Fibroblast of mammary gland (primary cell): ENCODE measurements at regions not wholly inside any gene's neighbourhood (a gene's known extent, or its start where the extent isn't known, plus 50 kb on each side); places are given as distances from the start of the nearest gene placed in this dataset.

Experiments
- DNase-seq: peaks from one replicate; pipeline ENCODE4 v3.0.0-alpha.2; 2010; ENCODE audit warnings: low read depth
- H3K4me3 ChIP-seq: 2 replicates; pipeline ENCODE4 v1.5.1; 2011; ENCODE audit warnings: low read depth, mild to moderate bottlenecking, low read length, moderate library complexity; ENCODE audit not compliant: control insufficient read depth
- CTCF ChIP-seq: conservative IDR thresholded peaks from 2 replicates; pipeline ENCODE4 v1.5.1; 2011; ENCODE audit warnings: low read depth, low read length, inconsistent platforms; ENCODE audit not compliant: control insufficient read depth, insufficient read depth

GRCh38 chr9:96047741-96048103, 172.2 kb downstream of the ERCC6L2 start:
- DNase-seq: no peak
- H3K4me3 ChIP-seq: no peak overlapping the region
- TF ChIP-seq CTCF: no peak

GRCh38 chr9:96047116-96047639, 171.7 kb downstream of the ERCC6L2 start:
- no peak for DNase-seq
- H3K4me3 ChIP-seq: no peak overlapping the region
- no peak for TF ChIP-seq CTCF

GRCh38 chr9:96045811-96046210, 170.3 kb downstream of the ERCC6L2 start:
- DNase-seq: no peak
- no peak for TF ChIP-seq CTCF
- no peak overlapping the region for H3K4me3 ChIP-seq

- no peak for DNase-seq
- H3K4me3 ChIP-seq: no peak overlapping the region
- no peak for TF ChIP-seq CTCF
These were observed 168.9 kb downstream of the ERCC6L2 start for GRCh38 chr9:96044401-96044800.

- no peak for DNase-seq
- no peak overlapping the region for H3K4me3 ChIP-seq
- TF ChIP-seq CTCF: no peak
These were observed 165.3 kb downstream of the ERCC6L2 start for GRCh38 chr9:96040591-96041461.

- no peak for TF ChIP-seq CTCF
- no peak overlapping the region for H3K4me3 ChIP-seq
- DNase-seq: no peak
These were observed 163.4 kb downstream of the ERCC6L2 start for GRCh38 chr9:96038914-96039313.

- TF ChIP-seq CTCF: no peak
- no peak for DNase-seq
- H3K4me3 ChIP-seq: no peak overlapping the region
These were observed 162.8 kb downstream of the ERCC6L2 start for GRCh38 chr9:96038271-96038670.
